GM12891 (cell line): ENCODE measurements at regions not wholly inside any gene's neighbourhood (a gene's known extent, or its start where the extent isn't known, plus 50 kb on each side); places are given as distances from the start of the nearest gene placed in this dataset.
"Not testable (repeated sequence)": the region's sequence is repeated elsewhere in the genome, so short reads cannot be mapped to it uniquely, and the experiment has no call there.

ENCODE experiments used
- DNase-seq: peaks from one replicate; pipeline ENCODE4 v3.0.0; 2011; ENCODE audit warnings: low spot score; ENCODE audit not compliant: insufficient read length
- FAIRE-seq: peaks from 2 replicates; lab custom pipeline; 2011; peaks lifted over from hg19 to GRCh38; lab: Jason Lieb, UNC
- PAX5 ChIP-seq: IDR thresholded peaks from 2 replicates; pipeline ENCODE4 v1.6.1; 2011; ENCODE audit warnings: low read length, moderate library complexity, mild to moderate bottlenecking; ENCODE audit not compliant: insufficient read depth, severe bottlenecking
- POLR2A ChIP-seq: IDR thresholded peaks from 2 replicates; pipeline ENCODE4 v1.6.1; 2011; ENCODE audit warnings: low read depth, low read length, control low read depth
- POLR2AphosphoS5 ChIP-seq: IDR thresholded peaks from 2 replicates; pipeline ENCODE4 v1.6.1; 2011; ENCODE audit warnings: low read depth, low read length, control low read depth
- POU2F2 ChIP-seq: IDR thresholded peaks from 2 replicates; pipeline ENCODE4 v1.6.1; 2011; ENCODE audit warnings: low read depth, mild to moderate bottlenecking, control low read depth, low read length, moderate library complexity
- SPI1 ChIP-seq: IDR thresholded peaks from 2 replicates; pipeline ENCODE4 v1.6.1; 2011; ENCODE audit warnings: low read depth, low read length, control low read depth
- TAF1 ChIP-seq: IDR thresholded peaks from 2 replicates; pipeline ENCODE4 v1.6.1; 2011; ENCODE audit warnings: low read depth, low read length, control low read depth

GRCh38 chr21:33974513-33975468 lies 59.2 kb upstream of the ATP5PO start:
- DNase-seq (no peak), FAIRE-seq (no peak)
- TF ChIP-seq PAX5 (no peak), POU2F2 (no peak), SPI1 (no peak), TAF1 (no peak), POLR2AphosphoS5 (no peak), POLR2A (no peak)

- DNase-seq (no peak), FAIRE-seq (no peak)
These were observed 57.7 kb upstream of the ATP5PO start for GRCh38 chr21:33973268-33973667.

GRCh38 chr21:33972539-33972938 lies 56.9 kb upstream of the ATP5PO start:
- DNase-seq (no peak), FAIRE-seq (no peak)
- TF ChIP-seq SPI1 (no peak), PAX5 (no peak), POLR2A (no peak), POU2F2 (no peak), POLR2AphosphoS5 (no peak), TAF1 (no peak)

More at GRCh38 chr21:33973268-33973667, 57.7 kb upstream of the ATP5PO start:
- no peak for TF ChIP-seq POU2F2
- TF ChIP-seq PAX5: no peak
- TF ChIP-seq SPI1: no peak
- TF ChIP-seq POLR2AphosphoS5: no peak
- TF ChIP-seq POLR2A: no peak
- TF ChIP-seq TAF1: no peak

- no peak for DNase-seq
- no peak for TF ChIP-seq TAF1
- no peak for FAIRE-seq
These were observed 55.9 kb upstream of the ATP5PO start for GRCh38 chr21:33971492-33972013.

- DNase-seq: no peak
- FAIRE-seq: no peak
- TF ChIP-seq TAF1 (no peak), POU2F2 (no peak), SPI1 (no peak)
These were observed 54.0 kb upstream of the ATP5PO start for GRCh38 chr21:33969581-33969980.

- no peak for DNase-seq
- no peak for TF ChIP-seq TAF1
- TF ChIP-seq POLR2AphosphoS5: no peak
- no peak for TF ChIP-seq SPI1
- no peak for TF ChIP-seq POLR2A
- FAIRE-seq: no peak
These were observed 53.4 kb upstream of the ATP5PO start for GRCh38 chr21:33968995-33969348.

GRCh38 chr21:33968080-33968994 lies 52.7 kb upstream of the ATP5PO start:
- peak; percentile 87 for FAIRE-seq
- no peak for DNase-seq

GRCh38 chr21:33967086-33967571 lies 51.5 kb upstream of the ATP5PO start:
- no peak for TF ChIP-seq POLR2AphosphoS5
- TF ChIP-seq POU2F2: no peak
- FAIRE-seq: no peak
- DNase-seq: no peak

More at GRCh38 chr21:33968080-33968994, 52.7 kb upstream of the ATP5PO start:
- no peak for TF ChIP-seq SPI1
- no peak for TF ChIP-seq TAF1
- TF ChIP-seq POU2F2: no peak
- TF ChIP-seq POLR2A: no peak
- TF ChIP-seq POLR2AphosphoS5: no peak
- TF ChIP-seq PAX5: no peak

GRCh38 chr21:33966324-33966949 lies 50.8 kb upstream of the ATP5PO start:
- DNase-seq (no peak), FAIRE-seq (no peak)
- TF ChIP-seq POLR2AphosphoS5 (no peak), POLR2A (no peak), SPI1 (no peak), POU2F2 (no peak), TAF1 (no peak), PAX5 (no peak)

- peak; percentile 26 for FAIRE-seq
- not testable (repeated sequence) for DNase-seq
These were observed 50.1 kb upstream of the ATP5PO start for GRCh38 chr21:33965662-33966061.
